ENCODE measurements at regions not wholly inside any gene's neighbourhood (a gene's known extent, or its start where the extent isn't known, plus 50 kb on each side); places are given as distances from the start of the nearest gene placed in this dataset.
A peak's percentile ranks its signal among the peaks of the same experiment; 100 is the strongest.
"Not testable (repeated sequence)": the region's sequence is repeated elsewhere in the genome, so short reads cannot be mapped to it uniquely, and the experiment has no call there.

GRCh38 chr20:48139262-48140041 lies 354.2 kb upstream of the SULF2 start:
- intact Hi-C loops (cut with DNase I): no loop called here
- H3K27ac ChIP-seq: no peak overlapping the region
- no peak overlapping the region for H3K4me3 ChIP-seq
- peaks cover 0 to 31% (median 0%) of the 10 kb centered on the region in 4 donors for H3K27me3 ChIP-seq
- H3K4me1 ChIP-seq: peaks cover 0 to 40% (median 12%) of the 10 kb centered on the region in 3 donors
- H3K9me3 ChIP-seq: peaks cover 0 to 5% (median 0%) of the 10 kb centered on the region in 3 donors
- WGBS, 2 donors: 71% methylated on average over 3 to 6 of the region's 6 CpGs
- DNase-seq: no peak
- no peaks in the 10 kb centered on the region for H3K36me3 ChIP-seq
- no peak for TF ChIP-seq POLR2A (IDR thresholded peaks at IDR 0.05)
- TF ChIP-seq, protein P1, sequence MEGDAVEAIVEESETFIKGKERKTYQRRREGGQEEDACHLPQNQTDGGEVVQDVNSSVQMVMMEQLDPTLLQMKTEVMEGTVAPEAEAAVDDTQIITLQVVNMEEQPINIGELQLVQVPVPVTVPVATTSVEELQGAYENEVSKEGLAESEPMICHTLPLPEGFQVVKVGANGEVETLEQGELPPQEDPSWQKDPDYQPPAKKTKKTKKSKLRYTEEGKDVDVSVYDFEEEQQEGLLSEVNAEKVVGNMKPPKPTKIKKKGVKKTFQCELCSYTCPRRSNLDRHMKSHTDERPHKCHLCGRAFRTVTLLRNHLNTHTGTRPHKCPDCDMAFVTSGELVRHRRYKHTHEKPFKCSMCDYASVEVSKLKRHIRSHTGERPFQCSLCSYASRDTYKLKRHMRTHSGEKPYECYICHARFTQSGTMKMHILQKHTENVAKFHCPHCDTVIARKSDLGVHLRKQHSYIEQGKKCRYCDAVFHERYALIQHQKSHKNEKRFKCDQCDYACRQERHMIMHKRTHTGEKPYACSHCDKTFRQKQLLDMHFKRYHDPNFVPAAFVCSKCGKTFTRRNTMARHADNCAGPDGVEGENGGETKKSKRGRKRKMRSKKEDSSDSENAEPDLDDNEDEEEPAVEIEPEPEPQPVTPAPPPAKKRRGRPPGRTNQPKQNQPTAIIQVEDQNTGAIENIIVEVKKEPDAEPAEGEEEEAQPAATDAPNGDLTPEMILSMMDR (IDR thresholded peaks at IDR 0.05): no peak

GRCh38 chr20:48132834-48133233 lies 347.6 kb upstream of the SULF2 start:
- no peak overlapping the region for H3K4me3 ChIP-seq
- H3K27ac ChIP-seq: no peak overlapping the region
- peaks cover 16 to 29% (median 19%) of the 10 kb centered on the region in 3 donors for H3K4me1 ChIP-seq
- H3K9me3 ChIP-seq: no peaks in the 10 kb centered on the region
- no peaks in the 10 kb centered on the region for H3K36me3 ChIP-seq
- intact Hi-C loops (cut with DNase I): no loop called here
- no peak for DNase-seq
- peaks cover 0 to 11% (median 0%) of the 10 kb centered on the region in 4 donors for H3K27me3 ChIP-seq
- no peak for TF ChIP-seq POLR2A (IDR thresholded peaks at IDR 0.05)

DNA sequence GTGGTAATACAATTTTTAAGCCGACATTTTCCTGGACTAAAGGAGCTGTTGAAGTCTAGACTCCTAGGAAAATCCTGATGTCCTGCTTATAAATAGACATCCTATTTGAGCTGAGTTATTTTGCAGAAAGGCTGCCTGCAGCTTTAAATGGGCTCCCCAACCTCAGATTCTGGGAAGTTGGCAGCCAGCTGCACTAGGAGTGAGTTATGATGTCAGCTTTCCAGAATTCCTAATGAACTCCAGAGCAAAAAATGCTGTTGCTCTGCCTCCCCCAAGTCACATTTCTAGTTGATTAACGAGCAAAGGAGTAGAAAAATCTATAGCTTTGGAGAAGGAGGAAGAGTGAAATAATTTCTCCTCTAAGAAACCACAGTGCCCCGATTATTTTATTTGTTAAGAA lies 346.3 kb upstream of the SULF2 start:
- Histone ChIP-seq H3K9me3 (no peaks in the 10 kb centered on the region), H3K4me3 (no peak overlapping the region), H3K4me1 (peaks cover 16 to 42% (median 26%) of the 10 kb centered on the region in 3 donors), H3K36me3 (no peaks in the 10 kb centered on the region), H3K27ac (no peak overlapping the region), H3K27me3 (peaks cover 0 to 7% (median 0%) of the 10 kb centered on the region in 4 donors)
- 58 to 62% methylated on average over 3 of the region's 3 CpGs for WGBS, 2 donors
- TF ChIP-seq, protein P1 (IDR thresholded peaks at IDR 0.05): no peak
- no peak for TF ChIP-seq POLR2A (IDR thresholded peaks at IDR 0.05)
- intact Hi-C loops (cut with DNase I): no loop called here
- DNase-seq: no peak

- no peak for TF ChIP-seq POLR2A (IDR thresholded peaks at IDR 0.05)
- TF ChIP-seq, protein P1 (IDR thresholded peaks at IDR 0.05): no peak
- H3K27me3 ChIP-seq: peaks cover 0 to 8% (median 0%) of the 10 kb centered on the region in 4 donors
- no peaks in the 10 kb centered on the region for H3K9me3 ChIP-seq
- no peak overlapping the region for H3K4me3 ChIP-seq
- 58 to 63% methylated on average over 5 of the region's 5 CpGs for WGBS, 2 donors
- intact Hi-C loops (cut with DNase I): no loop called here
- H3K4me1 ChIP-seq: peaks cover 16 to 46% (median 30%) of the 10 kb centered on the region in 3 donors
- no peak for DNase-seq
- H3K36me3 ChIP-seq: no peaks in the 10 kb centered on the region
- H3K27ac ChIP-seq: peak overlapping the region in 2 of 4 donors; percentile 74 to 78
Measured at GRCh38 chr20:48129345-48129942, 344.2 kb upstream of the SULF2 start.

- DNase-seq: no peak
- peak overlapping the region; percentile 36 to 78 (median 56) for H3K27ac ChIP-seq
Measured at GRCh38 chr20:48128436-48128835, 343.2 kb upstream of the SULF2 start.

DNA sequence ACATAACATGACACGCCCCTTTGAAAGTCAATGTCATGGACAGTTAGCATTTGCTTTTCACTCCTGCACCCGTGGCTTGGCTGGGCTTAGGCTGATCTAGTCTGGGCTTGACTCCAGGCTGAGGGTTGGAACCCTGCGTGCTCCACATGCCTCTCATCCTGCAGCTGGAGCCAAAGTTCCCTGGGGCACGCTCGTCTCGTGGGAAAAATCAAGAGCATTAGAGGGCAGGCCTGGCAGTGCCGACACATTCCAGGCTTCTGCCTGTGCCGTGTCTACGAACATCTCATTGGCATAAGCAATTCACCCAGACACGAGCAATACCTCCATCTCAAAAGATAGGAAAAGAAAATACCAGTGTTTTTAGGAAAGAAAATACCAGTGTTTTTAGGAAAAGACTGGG lies 342.7 kb upstream of the SULF2 start:
- peaks cover 0 to 20% (median 0%) of the 10 kb centered on the region in 4 donors for H3K27me3 ChIP-seq
- DNase-seq; intact Hi-C loops (cut with DNase I); H3K36me3 ChIP-seq; H3K9me3 ChIP-seq; H3K4me3 ChIP-seq: not testable (repeated sequence)
- peaks cover 16 to 46% (median 30%) of the 10 kb centered on the region in 3 donors for H3K4me1 ChIP-seq
- peak overlapping the region; percentile 36 to 78 (median 56) for H3K27ac ChIP-seq
- WGBS, 2 donors: 5 to 41% methylated on average over 5 to 7 of the region's 10 CpGs

More at GRCh38 chr20:48128436-48128835, 343.2 kb upstream of the SULF2 start:
- no peaks in the 10 kb centered on the region for H3K36me3 ChIP-seq
- H3K27me3 ChIP-seq: peaks cover 0 to 15% (median 0%) of the 10 kb centered on the region in 4 donors
- 38 to 39% methylated on average over 3 of the region's 3 CpGs for WGBS, 2 donors
- peaks cover 16 to 46% (median 30%) of the 10 kb centered on the region in 3 donors for H3K4me1 ChIP-seq
- TF ChIP-seq POLR2A (IDR thresholded peaks at IDR 0.05): no peak
- TF ChIP-seq, protein P1 (IDR thresholded peaks at IDR 0.05): no peak
- no peak overlapping the region for H3K4me3 ChIP-seq
- intact Hi-C loops (cut with DNase I): no loop called here
- H3K9me3 ChIP-seq: no peaks in the 10 kb centered on the region

GRCh38 chr20:48127133-48127532 lies 341.9 kb upstream of the SULF2 start:
- DNase-seq; intact Hi-C loops (cut with DNase I); H3K27ac ChIP-seq; H3K9me3 ChIP-seq; H3K36me3 ChIP-seq; H3K4me3 ChIP-seq: not testable (repeated sequence)
- Histone ChIP-seq H3K4me1 (peaks cover 16 to 46% (median 30%) of the 10 kb centered on the region in 3 donors), H3K27me3 (peaks cover 0 to 28% (median 0%) of the 10 kb centered on the region in 4 donors)
- 77 to 80% methylated on average over 10 to 11 of the region's 13 CpGs for WGBS, 2 donors

Measured in esophagus squamous epithelium (tissue), 5 donors.